ENCODE measurements at regions not wholly inside any gene's neighbourhood (a gene's known extent, or its start where the extent isn't known, plus 50 kb on each side); places are given as distances from the start of the nearest gene placed in this dataset.

DNA sequence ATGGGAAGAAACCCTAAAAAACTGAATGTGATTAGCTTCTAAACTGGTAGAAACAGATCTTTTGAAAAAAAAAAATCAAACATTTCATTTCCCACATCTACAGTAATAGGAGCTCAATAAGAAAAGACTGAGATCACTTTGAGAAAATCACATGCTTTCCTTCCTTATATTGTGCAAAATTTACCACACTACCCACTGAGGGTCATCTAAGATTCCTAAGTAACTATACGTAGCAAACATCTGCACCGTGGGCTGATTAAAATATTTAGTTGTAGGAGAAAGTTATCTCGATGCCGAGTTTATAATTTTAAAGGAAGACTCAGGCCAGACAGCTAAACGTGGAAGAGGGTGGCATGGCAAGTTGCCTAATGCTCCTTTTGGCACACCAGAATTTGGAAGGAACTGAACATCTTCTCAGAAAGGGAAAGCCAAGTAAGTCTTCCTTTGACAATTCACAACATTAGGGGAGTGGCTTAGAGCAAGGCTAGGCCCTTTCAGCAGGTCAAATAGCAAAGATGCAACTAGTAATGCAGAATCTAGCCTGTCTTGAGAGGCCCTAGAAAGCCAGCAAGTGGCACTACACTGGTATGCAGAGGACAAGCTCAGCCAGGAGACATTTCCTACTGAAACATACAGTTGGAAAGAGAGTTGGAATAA, 128.0 kb downstream of the TMA16 start:
- no peak for DNase-seq (ENCODE audit: low spot score)

DNA sequence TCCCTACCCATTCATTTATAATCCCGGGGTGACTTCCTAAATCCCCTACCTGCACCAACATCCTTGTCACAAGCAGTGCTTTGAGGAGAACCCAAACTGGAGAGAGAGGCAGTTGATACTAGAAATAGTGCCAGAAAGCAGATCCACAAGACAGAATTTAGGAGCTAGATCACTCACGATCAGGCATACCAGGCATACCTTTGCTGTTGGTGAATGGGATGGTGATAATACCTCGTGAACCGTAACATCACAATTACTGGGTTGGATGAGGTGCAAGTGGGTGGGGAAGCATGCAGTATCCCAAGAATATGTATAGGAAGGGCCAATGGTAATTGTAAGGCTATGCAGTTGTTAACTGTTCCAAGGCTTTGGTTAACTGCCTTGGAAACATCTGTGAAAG, 129.3 kb downstream of the TMA16 start:
- DNase-seq (ENCODE audit: low spot score): no peak

DNA sequence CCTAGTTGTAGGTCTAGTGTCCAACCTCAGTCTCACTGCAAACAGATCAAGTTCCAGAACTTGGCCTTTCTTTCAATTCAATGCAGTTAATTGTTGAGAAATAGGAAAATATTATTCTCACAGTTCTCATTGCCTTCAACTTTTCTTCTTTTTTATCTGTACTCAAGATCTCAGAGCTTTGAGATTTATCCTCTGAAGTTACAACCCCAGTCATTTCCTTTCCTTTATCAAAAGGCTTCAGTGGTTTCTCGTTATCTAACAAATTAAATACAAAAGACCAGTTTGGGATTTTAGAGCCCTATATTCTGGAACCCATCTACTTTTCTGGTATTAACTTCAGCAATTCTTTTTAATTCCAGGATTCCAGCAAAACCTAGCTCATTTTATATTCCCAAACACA, 130.2 kb downstream of the TMA16 start:
- no peak for DNase-seq (ENCODE audit: low spot score)

DNA sequence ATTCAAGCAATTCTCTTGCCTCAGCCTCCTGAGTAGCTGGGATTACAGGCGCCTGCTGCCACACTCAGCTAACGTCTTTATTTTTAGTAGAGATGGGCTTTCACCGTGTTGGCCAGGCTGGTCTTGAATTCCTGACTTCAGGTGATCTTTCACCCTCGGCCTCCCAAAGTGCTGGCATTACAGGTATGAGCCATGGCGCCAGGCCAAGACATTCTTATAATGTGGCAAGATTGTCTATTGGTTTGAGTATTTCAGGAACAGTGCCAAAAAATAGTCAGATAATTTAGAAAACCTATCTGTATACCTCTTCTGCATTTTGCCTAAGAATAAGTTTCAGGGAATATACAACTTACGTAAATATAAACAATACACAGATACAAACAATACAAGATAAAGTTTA, 136.8 kb downstream of the TMA16 start:
- no peak for DNase-seq (ENCODE audit: low spot score)

DNA sequence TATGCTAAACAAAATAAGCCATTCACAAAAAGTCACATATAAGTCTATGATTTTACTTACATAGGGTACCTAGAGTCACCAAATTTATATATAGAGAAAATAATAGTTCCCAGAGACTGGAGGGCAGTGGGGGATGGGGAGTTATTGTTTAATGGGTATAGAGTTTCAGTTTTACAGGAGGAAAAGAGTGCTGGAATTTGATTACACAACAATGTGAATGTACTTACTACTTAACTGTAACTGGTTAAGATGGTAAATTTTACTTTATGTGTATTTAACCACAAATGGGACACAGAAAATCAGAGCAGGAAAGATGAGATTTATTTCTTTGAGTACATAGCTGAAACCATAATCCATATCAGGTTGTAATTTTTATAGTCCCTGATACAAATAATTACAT, 144.4 kb downstream of the TMA16 start:
- DNase-seq (ENCODE audit: low spot score): no peak

DNA sequence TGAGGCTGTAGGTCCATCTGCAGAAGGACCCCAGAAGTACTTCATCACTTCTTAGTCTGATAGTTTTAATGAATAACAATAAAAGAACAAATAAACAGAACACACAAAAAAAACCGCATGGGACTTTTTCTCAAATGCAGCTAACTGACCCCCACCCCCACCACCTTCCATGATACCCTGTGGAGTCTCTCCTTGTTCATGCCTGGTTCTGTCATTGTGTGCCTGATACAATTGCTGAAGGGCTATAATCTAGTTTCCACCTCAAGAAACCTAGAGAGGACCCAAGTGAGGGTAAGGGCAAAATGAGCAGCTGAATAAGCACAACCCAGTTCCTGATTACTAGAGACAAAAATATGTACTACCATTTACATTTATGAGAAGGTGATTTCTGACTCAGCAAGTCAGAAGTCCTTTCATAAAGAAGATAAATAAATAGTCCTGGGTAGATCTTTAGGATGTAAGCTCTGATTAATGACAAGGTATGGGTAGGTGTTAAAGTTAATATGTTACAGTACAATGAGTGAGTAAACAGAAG, 155.1 kb downstream of the TMA16 start:
- DNase-seq (ENCODE audit: low spot score): no peak

DNA sequence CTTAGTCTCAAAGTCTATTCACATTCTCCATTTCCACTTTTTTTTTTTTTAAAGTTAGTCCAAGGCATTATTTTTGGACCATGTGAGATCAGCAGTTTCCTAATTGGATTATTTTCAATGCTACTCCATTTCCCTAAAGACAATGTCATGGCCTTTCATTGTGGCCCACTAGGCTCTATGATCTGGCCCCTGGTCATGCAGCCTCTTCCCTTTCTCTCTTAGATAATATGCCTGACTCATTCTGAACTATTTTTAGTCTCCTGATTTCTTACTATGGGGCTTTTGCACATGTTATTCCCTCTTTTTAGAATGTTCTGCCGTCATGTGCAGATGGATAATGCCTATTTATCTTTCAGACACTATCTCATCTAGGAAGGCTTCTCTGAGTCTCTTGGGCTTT, 157.3 kb downstream of the TMA16 start:
- DNase-seq (ENCODE audit: low spot score): no peak

DNA sequence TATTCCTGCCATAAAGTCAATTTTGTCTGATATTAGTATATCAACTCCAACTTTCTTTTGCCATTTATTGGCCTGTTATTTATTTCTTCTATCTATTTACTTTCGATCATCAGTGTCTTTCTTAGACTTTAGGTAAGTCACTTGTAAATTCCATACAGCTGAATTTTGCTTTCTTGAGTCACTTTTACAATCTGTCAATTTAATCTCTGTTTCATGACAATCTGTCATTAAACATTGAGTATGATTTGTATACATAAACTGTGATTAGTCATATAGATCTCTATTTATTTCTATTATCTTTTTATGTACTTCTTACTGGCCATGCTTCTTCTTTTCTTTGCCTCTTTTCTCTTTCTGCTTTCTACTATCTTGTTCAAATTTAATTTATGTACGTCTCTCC, 160.1 kb downstream of the TMA16 start:
- DNase-seq (ENCODE audit: low spot score): no peak

DNA sequence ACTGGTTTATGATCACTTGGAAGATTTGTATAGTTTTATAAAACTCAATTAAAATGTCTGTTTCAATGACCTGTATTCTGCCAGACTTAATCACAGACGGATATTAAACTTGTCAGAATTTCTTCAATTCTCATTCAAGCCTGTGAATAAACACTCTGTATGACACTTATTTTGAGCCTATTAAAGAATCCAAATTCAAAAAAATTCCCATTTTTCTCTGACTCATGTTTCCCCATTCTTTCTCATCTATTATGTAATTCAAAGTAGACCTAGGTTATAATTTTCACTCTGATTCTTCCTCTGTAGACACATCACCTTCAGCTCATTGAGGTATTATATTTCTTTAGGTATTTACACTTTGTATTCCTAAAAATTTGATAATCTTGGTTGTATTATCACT, 166.1 kb downstream of the TMA16 start:
- DNase-seq (ENCODE audit: low spot score): no peak

DNA sequence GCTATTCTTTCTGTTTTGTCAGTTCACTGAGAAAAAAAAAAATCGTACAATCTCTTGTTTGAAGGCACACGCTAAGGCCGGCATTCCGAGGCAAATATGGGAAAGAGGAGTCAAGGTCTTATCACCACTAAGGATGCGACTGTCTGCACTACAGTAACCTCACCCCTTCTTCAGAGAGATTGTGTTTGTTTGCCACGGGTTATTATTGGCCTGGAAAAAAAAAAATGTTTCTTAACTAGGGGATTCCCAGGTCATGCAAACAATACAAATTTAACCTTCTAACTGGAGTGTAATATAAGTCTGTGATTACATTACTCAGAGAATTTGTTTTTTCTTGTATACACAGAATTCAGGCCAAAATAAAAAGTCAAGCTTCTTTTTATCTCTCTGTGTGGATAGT, 168.3 kb downstream of the TMA16 start:
- no peak for DNase-seq (ENCODE audit: low spot score)

DNA sequence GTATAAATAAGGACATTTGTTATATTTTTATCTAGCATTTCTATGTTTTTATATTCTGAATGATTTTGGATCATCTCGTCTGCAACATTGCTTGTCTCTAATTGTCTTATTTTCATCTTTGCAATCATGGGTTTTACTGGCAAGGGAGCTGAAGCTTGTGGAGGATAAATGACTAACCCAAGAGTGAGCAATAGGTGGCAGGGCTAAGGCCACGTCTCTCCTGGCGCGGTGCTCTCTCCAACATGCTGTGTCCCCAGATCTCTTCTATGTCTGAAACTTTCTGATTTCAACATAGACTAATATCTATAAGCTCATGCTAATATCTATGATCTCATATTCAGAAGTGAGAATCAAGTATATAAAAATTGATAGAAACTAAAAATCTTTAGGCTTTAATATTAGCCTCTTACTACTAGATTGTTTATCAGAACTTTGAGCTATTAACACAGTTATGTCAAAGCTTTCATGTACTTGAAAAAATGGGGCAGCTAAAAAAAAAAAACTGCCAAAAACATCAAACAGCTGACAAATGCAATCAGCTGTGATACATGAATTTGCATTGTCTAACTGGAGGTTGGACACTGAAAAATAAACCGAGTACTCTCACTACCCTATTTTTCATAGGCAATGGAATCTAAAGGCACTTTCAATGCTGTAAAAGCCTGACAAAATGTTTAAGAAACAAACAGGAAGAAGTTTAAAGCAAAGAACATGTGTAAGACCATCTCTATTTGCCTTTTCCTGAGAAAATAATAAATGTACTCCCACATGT, 169.2 kb downstream of the TMA16 start:
- no peak for DNase-seq (ENCODE audit: low spot score)

DNA sequence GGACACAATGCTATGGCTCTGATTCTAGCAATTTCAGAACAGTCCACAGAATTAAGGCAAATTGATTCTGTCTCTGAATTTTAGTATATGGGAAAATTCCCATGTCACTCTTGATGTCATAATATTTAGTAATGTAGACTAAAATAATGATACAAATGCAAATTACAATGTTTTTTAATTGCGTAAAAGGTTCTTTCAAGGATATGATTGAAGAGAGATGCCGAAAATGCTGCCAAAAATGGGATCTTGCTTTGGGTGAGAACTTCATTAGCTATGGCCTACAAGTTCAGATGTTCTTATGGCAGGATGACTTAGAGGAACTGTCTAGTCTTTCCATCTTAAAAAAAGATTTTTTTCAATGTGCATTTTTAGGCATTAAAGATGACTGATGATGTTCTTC, 170.6 kb downstream of the TMA16 start:
- no peak for DNase-seq (ENCODE audit: low spot score)

DNA sequence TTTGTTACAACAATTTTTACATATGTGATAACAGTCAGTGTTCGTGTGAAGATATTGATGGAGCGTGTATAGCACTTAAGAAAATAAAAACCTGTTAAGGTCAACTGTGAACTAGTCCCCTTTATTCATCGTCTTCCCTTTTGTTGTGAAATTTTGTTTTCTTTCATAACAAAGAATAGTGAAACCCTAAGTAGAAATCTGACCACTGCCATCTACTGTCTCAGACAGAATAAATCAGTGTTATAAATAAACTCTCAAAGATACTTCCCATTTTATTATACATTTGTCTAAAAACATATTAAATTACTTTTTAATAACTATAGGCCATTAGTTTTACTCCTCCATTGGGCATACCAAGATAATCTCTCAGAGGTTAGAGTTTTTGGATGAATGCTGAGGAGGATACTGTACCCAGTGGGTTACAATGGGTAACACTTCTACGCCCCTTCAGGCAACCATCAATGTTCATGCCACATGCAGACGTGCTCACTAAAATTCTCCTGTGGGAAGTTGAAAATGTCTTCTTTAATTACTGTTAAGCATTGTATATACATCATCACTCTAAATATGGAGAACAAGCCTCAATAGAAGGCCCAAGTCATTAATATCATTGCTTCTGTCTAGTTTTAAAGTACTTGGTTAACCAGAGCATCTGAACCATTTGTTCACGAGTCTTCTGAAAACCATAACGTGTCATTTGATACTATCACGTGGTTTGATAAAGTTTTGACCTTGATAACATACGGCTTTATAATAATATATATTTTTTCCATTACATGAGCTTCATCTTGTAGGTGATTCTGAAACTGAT, 171.2 kb downstream of the TMA16 start:
- no peak for DNase-seq (ENCODE audit: low spot score)

DNA sequence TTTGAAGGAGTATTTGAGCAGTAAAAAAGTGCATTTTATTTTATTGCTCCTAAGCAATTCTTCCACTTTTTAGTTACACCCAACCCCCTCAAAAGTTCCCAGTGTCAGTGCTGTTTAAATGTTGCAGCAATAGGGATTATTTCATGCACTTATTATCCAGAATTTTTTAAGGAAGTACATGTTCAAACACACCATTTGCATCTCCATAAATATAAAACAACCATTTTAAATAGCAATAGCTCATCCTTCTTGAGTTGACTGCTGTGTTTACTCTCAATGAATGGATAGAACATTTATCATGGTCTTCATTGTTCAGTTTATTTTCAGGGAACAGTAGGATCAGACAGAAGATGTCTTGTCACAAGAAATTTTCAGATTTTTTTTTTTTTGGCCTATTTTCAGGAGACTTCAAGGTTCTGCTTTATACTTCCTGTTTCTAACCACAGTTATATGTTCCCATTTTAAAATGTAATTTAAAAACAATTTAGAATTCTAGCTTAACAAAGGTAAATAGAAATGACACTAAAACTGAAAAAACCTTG, 171.9 kb downstream of the TMA16 start:
- DNase-seq (ENCODE audit: low spot score): no peak

DNA sequence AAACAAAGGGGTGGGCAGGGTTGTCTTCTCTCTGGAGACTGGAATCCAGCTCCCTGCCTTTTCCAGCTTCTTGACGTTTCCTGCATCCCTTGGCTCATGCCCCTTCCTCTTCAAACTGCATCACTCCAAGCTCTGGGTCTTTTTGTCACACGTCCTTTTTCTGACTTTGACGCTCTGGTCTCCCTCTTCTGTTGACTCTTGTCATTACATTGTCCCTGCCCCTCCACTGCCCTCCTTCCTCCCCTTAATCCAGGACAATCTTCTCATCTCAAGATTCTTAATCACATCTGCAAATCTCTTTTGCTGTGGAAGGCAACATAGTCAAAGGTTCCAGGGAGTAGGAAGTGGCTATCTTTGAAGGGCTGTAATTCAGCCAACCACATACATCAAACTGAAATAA, 178.3 kb downstream of the TMA16 start:
- no peak for DNase-seq (ENCODE audit: low spot score)

DNA sequence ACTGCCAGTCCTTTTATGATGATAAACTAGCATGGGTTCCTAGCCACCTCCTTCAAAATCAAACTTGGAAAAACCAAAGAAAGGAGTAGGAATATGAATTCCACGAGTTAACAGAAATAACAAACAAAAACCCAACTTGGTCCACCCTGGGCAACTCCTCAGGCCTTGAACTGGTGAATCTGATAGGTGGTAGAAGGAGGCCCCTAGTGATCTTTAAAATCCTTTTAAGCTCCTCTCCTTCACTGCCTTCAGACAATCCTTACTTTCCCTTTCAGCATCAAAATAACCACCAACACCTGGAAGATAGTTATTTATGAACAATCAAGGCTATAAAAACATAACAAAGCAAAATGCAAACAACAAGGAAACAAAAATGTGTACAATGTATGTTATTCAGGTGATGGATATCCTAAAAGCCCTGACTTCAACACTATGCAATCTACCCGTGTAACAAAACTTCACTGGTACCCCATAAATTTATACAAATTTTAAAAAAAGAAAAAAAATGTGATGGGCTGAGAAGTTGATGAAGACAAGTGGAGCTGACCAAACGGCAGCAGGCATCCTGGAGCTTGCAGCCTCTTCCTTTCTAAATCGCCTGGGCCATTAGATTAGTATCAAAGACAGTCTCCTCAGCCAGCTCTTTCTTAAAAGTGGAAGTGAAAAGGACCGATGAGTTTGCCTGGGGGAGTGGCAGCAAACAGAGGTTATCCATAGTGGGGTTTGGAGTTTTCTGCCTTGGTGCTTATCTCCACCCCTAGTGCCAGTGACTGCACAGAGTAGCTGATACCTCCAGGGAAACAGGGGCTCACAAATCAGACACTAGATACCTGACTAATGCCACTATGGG, 179.6 kb downstream of the TMA16 start:
- DNase-seq (ENCODE audit: low spot score): no peak

DNA sequence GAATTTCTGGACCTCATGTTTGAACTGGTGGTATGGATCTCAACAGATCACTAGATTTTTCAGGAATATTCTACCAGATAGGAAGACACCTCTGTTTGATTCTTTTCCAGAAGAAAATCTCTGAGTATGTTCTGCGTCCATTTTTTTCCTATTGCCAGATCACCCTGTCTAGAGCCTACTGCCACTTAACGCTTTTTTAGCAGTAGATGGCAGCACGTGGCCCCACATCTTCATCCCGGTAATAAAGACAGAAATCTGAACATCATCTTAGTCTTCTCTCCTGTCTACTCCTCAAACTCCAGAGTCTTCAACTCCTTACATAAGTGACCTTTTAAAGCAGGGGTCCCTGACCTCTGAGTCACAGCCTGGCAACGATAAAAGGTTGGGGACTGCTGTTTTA, 184.7 kb downstream of the TMA16 start:
- DNase-seq (ENCODE audit: low spot score): no peak

DNA sequence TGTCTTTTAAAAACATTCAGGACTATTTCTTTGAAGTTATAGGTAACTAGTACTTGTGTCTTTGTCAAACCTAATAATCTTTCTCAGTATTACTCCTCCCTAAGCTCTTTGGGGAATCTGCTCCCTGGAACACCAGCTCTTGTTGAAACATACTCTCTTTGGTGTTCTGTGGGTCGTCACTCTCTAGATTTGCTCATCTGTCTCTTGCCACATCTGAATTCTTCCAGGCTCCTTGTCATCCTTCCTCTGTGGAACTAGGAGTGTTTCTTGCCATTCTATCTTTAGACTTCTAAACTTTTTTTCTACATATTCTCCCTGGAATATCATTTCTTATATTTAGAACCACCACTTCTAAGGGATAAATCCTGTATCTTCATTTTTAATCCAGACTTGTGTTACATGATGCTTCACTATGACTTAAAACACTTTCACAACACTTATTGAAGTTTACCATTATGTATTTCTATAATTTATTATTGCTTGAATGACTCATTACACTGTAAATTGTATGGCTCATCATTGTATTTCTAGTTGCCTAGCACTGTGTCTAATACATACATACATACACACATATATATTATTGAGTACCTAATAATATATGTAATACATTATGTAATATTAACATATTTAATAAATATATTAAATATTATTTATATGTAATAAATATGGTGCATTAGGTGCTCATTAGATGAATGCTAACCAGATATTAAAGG, 186.1 kb downstream of the TMA16 start:
- no peak for DNase-seq (ENCODE audit: low spot score)

DNA sequence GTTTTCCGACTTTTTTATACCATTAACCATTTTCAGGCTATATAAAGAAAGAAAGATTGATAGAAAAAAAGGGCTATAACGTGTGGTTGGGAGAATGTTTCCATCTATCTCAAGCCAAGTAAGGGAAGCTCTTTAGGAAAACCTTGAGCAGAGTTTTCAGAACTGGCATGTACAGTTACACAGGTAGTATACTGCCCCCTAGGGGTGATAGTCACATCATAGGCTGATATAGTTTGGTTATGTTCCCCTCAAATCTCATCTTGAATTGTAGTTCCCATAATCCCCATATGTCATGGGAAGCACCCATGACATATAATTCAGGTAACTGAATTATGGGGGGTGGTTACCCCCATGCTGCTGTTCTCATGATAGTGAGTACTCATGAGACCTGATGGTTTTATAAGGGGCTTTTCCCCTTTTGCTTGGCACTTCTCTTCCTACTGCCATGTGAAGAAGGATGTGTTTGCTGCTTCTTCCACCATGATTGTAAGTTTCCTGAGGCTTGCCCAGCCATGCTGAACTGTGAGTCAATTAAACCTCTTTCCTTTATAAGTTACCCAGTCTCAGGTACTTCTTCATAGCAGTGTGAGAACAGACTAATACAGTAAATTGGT, 186.8 kb downstream of the TMA16 start:
- no peak for DNase-seq (ENCODE audit: low spot score)

DNA sequence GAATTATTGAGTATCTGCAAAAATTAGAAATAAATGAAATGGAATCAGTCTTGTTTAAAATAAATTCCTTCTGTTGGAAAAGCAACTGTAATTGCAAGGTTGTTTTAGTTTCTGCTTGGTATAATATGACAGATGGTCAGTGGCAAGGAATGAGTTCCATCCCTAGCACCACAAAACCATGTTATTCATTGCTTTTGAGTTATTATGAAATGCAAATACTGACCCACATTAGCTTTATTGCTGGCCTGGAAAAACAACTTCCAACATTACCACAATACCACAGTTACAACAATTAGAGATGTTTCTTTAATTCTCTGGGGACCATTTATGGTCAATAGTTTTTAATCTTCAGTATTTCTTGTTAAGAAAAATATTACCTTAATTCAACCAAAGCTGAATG, 194.4 kb downstream of the TMA16 start:
- no peak for DNase-seq (ENCODE audit: low spot score)

DNA sequence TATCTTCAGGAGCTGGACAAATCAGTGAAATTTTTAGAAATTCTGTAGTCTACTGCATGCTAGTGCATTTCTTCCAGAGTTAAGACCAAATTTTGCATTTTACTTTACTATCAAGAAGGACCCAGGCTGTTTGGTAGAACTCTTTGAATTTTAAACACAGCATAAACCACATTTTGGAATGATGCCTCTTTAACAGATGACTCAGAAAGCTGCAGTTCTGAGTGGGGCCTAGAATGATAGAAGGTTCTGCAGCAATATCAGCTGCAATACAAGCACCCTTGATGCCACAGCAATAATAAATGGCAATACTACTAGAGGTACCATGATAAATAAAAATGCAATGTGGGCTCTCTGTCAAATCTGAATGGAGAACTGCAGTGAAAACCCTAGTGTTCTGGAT, 198.7 kb downstream of the TMA16 start:
- no peak for DNase-seq (ENCODE audit: low spot score)

All from AG08395 (cell line).